ENCODE measurements at regions not wholly inside any gene's neighbourhood (a gene's known extent, or its start where the extent isn't known, plus 50 kb on each side); places are given as distances from the start of the nearest gene placed in this dataset.

GRCh38 chr14:87217023-87217422, 776.0 kb downstream of the GALC start:
- no peak for DNase-seq
- no peaks in the 10 kb centered on the region for H3K9me3 ChIP-seq (replicated peaks)
- intact Hi-C loops (cut with micrococcal nuclease), result no loop called here
- no peak for TF ChIP-seq CTCF (IDR thresholded peaks at IDR 0.05; ENCODE audit: borderline replicate concordance)
- no peak overlapping the region for H3K27ac ChIP-seq (replicated peaks)
- no peaks in the 10 kb centered on the region for H3K27me3 ChIP-seq (ENCODE audit: low read depth)
- no peaks in the 10 kb centered on the region for H3K36me3 ChIP-seq
- no peaks in the 10 kb centered on the region for H3K4me1 ChIP-seq
- H3K4me3 ChIP-seq, result no peak overlapping the region

- Histone ChIP-seq H3K27me3 (ENCODE audit: low read depth) (no peaks in the 10 kb centered on the region), H3K9me3 (replicated peaks) (no peaks in the 10 kb centered on the region), H3K4me3 (no peak overlapping the region), H3K4me1 (no peaks in the 10 kb centered on the region), H3K36me3 (no peaks in the 10 kb centered on the region), H3K27ac (replicated peaks) (no peak overlapping the region)
- no peak for DNase-seq
- no peak for TF ChIP-seq CTCF (IDR thresholded peaks at IDR 0.05; ENCODE audit: borderline replicate concordance)
- intact Hi-C loops (cut with micrococcal nuclease), result no loop called here
These were observed 778.4 kb downstream of the GALC start for GRCh38 chr14:87214558-87214957.

GRCh38 chr14:87207756-87208155, 785.2 kb downstream of the GALC start:
- no peak for DNase-seq
- Histone ChIP-seq H3K4me1 (no peaks in the 10 kb centered on the region), H3K9me3 (replicated peaks) (no peaks in the 10 kb centered on the region), H3K4me3 (no peak overlapping the region), H3K36me3 (no peaks in the 10 kb centered on the region), H3K27ac (replicated peaks) (no peak overlapping the region), H3K27me3 (ENCODE audit: low read depth) (no peaks in the 10 kb centered on the region)
- intact Hi-C loops (cut with micrococcal nuclease), result no loop called here
- no peak for TF ChIP-seq CTCF (IDR thresholded peaks at IDR 0.05; ENCODE audit: borderline replicate concordance)

GRCh38 chr14:87205811-87206210, 787.2 kb downstream of the GALC start:
- Histone ChIP-seq H3K9me3 (replicated peaks) (no peaks in the 10 kb centered on the region), H3K4me1 (no peaks in the 10 kb centered on the region), H3K27me3 (ENCODE audit: low read depth) (no peaks in the 10 kb centered on the region), H3K4me3 (no peak overlapping the region), H3K36me3 (no peaks in the 10 kb centered on the region), H3K27ac (replicated peaks) (no peak overlapping the region)
- no peak for DNase-seq
- intact Hi-C loops (cut with micrococcal nuclease), result no loop called here
- no peak for TF ChIP-seq CTCF (IDR thresholded peaks at IDR 0.05; ENCODE audit: borderline replicate concordance)

GRCh38 chr14:87203346-87203745, 789.6 kb downstream of the GALC start:
- H3K36me3 ChIP-seq, result no peaks in the 10 kb centered on the region
- DNase-seq, result no peak
- intact Hi-C loops (cut with micrococcal nuclease), result no loop called here
- no peak overlapping the region for H3K27ac ChIP-seq (replicated peaks)
- H3K27me3 ChIP-seq (ENCODE audit: low read depth), result no peaks in the 10 kb centered on the region
- no peaks in the 10 kb centered on the region for H3K4me1 ChIP-seq
- TF ChIP-seq CTCF (IDR thresholded peaks at IDR 0.05; ENCODE audit: borderline replicate concordance), result no peak
- no peak overlapping the region for H3K4me3 ChIP-seq
- H3K9me3 ChIP-seq (replicated peaks), result no peaks in the 10 kb centered on the region

- no peak overlapping the region for H3K27ac ChIP-seq (replicated peaks)
- no peaks in the 10 kb centered on the region for H3K4me1 ChIP-seq
- no peaks in the 10 kb centered on the region for H3K9me3 ChIP-seq (replicated peaks)
- H3K36me3 ChIP-seq, result no peaks in the 10 kb centered on the region
- intact Hi-C loops (cut with micrococcal nuclease), result no loop called here
- H3K4me3 ChIP-seq, result no peak overlapping the region
- no peak for DNase-seq
- no peaks in the 10 kb centered on the region for H3K27me3 ChIP-seq (ENCODE audit: low read depth)
- TF ChIP-seq CTCF (IDR thresholded peaks at IDR 0.05; ENCODE audit: borderline replicate concordance), result no peak
These were observed 793.6 kb downstream of the GALC start for GRCh38 chr14:87199381-87199780.
